WTC11 (cell line): ENCODE measurements at regions not wholly inside any gene's neighbourhood (a gene's known extent, or its start where the extent isn't known, plus 50 kb on each side); places are given as distances from the start of the nearest gene placed in this dataset.

Experiments used
- ATAC-seq: fragments of 200-7000 bp; cut with Tn5 transposase; 2 replicates; pipeline ENCODE4 v1.10.0; 2021; ENCODE audit warnings: mild to moderate bottlenecking, moderate library complexity
- CTCF ChIA-PET: fragments of 300-600 bp; sonication (Branson Sonifier 250); formaldehyde crosslinking; loops from one replicate; lab custom pipeline; 2021; ENCODE audit warnings: antibody characterized with exemption; lab: Charles Lee
- POLR2A ChIA-PET: fragments of 350-600 bp; sonication (Branson Sonifier 250); formaldehyde crosslinking; loops from one replicate; lab custom pipeline; 2021; ENCODE audit warnings: antibody characterized with exemption; lab: Charles Lee
- DNase-seq: peaks from one replicate; pipeline ENCODE4 v3.0.0; 2021; ENCODE audit warnings: low spot score
- H3K27ac Mint-ChIP-seq: 2 replicates; pipeline ENCODE4 v1.8.0; 2021; ENCODE audit warnings: mixed read lengths
- H3K27me3 Mint-ChIP-seq: 2 replicates; pipeline ENCODE4 v1.8.0; 2021; ENCODE audit warnings: low read depth, mild to moderate bottlenecking, moderate library complexity, mixed read lengths
- H3K36me3 Mint-ChIP-seq: 2 replicates; pipeline ENCODE4 v1.8.0; 2021; ENCODE audit warnings: mixed read lengths
- H3K4me1 Mint-ChIP-seq: 2 replicates; pipeline ENCODE4 v1.8.0; 2022; ENCODE audit warnings: mixed read lengths
- H3K4me3 Mint-ChIP-seq: 2 replicates; pipeline ENCODE4 v1.8.0; 2021; ENCODE audit warnings: mild to moderate bottlenecking, moderate library complexity, mixed read lengths
- H3K9me3 Mint-ChIP-seq: 2 replicates; pipeline ENCODE4 v1.8.0; 2021; ENCODE audit warnings: mixed read lengths
- CREB1 ChIP-seq: sonication (generic); formaldehyde crosslinking; IDR thresholded peaks from 2 replicates; pipeline ENCODE4 v1.8.0; 2023; ENCODE audit warnings: mild to moderate bottlenecking, missing genetic modification reagents
- FOXJ3 ChIP-seq: sonication (generic); formaldehyde crosslinking; IDR thresholded peaks from 2 replicates; pipeline ENCODE4 v1.9.0; 2021; ENCODE audit warnings: missing genetic modification reagents, mild to moderate bottlenecking, borderline replicate concordance
- GABPB1 ChIP-seq: sonication (generic); formaldehyde crosslinking; IDR thresholded peaks from 2 replicates; pipeline ENCODE4 v1.8.1; 2023; ENCODE audit warnings: mild to moderate bottlenecking, missing genetic modification reagents
- HMGA2 ChIP-seq: fragments of 250-450 bp; sonication (Bioruptor Pico); IDR thresholded peaks from 2 replicates; pipeline ENCODE4 v1.4.0; 2021; ENCODE audit warnings: mild to moderate bottlenecking, moderate library complexity
- IRF2 ChIP-seq: sonication (generic); formaldehyde crosslinking; IDR thresholded peaks from 2 replicates; pipeline ENCODE4 v1.8.0; 2022; ENCODE audit warnings: low read depth, missing genetic modification reagents, borderline replicate concordance
- MXD4 ChIP-seq: fragments of 250-450 bp; sonication (Bioruptor Pico); IDR thresholded peaks from 2 replicates; pipeline ENCODE4 v1.8.0; 2021; ENCODE audit warnings: mild to moderate bottlenecking, moderate library complexity, borderline replicate concordance
- NFE2L1 ChIP-seq: sonication (generic); formaldehyde crosslinking; IDR thresholded peaks from 2 replicates; pipeline ENCODE4 v1.8.1; 2023; ENCODE audit warnings: missing genetic modification reagents
- NR1H2 ChIP-seq: sonication (generic); formaldehyde crosslinking; IDR thresholded peaks from 2 replicates; pipeline ENCODE4 v1.9.0; 2021; ENCODE audit warnings: mild to moderate bottlenecking, moderate library complexity, missing genetic modification reagents
- PRRX2 ChIP-seq: fragments of 250-450 bp; sonication (Bioruptor Pico); IDR thresholded peaks from 2 replicates; pipeline ENCODE4 v1.8.0; 2021; ENCODE audit warnings: mild to moderate bottlenecking
- RELA ChIP-seq: sonication (generic); formaldehyde crosslinking; IDR thresholded peaks from 2 replicates; pipeline ENCODE4 v1.8.1; 2022; ENCODE audit warnings: missing genetic modification reagents, mild to moderate bottlenecking, borderline replicate concordance
- SMAD3 ChIP-seq: sonication (generic); formaldehyde crosslinking; IDR thresholded peaks from 2 replicates; pipeline ENCODE4 v1.8.0; 2022; ENCODE audit warnings: missing genetic modification reagents, mild to moderate bottlenecking, borderline replicate concordance
- SOX15 ChIP-seq: fragments of 250-450 bp; sonication (Bioruptor Pico); IDR thresholded peaks from 2 replicates; pipeline ENCODE4 v1.9.0; 2021; ENCODE audit warnings: mild to moderate bottlenecking
- SP1 ChIP-seq: sonication (generic); formaldehyde crosslinking; conservative IDR thresholded peaks from 2 replicates; pipeline ENCODE4 v1.8.1; 2022; ENCODE audit warnings: missing genetic modification reagents
- TEAD4 ChIP-seq: sonication (generic); formaldehyde crosslinking; IDR thresholded peaks from 2 replicates; pipeline ENCODE4 v1.8.0; 2022; ENCODE audit warnings: mild to moderate bottlenecking, missing genetic modification reagents
- ZNF121 ChIP-seq: sonication (generic); formaldehyde crosslinking; IDR thresholded peaks from 2 replicates; pipeline ENCODE4 v1.8.0; 2023; ENCODE audit warnings: missing genetic modification reagents
- ZNF263 ChIP-seq: sonication (generic); formaldehyde crosslinking; IDR thresholded peaks from 2 replicates; pipeline ENCODE4 v1.8.1; 2022; ENCODE audit warnings: low read depth, mild to moderate bottlenecking, moderate library complexity, missing genetic modification reagents
- ZNF317 ChIP-seq: sonication (generic); formaldehyde crosslinking; IDR thresholded peaks from 2 replicates; pipeline ENCODE4 v1.8.1; 2023; ENCODE audit warnings: low read depth, mild to moderate bottlenecking, moderate library complexity, missing genetic modification reagents, borderline replicate concordance
- ZNF396 ChIP-seq: fragments of 250-450 bp; sonication (Bioruptor Pico); IDR thresholded peaks from 2 replicates; pipeline ENCODE4 v1.8.0; 2021; ENCODE audit warnings: mild to moderate bottlenecking, moderate library complexity, borderline replicate concordance
- ZNF671 ChIP-seq: fragments of 250-450 bp; sonication (Bioruptor Pico); IDR thresholded peaks from 2 replicates; pipeline ENCODE4 v1.8.0; 2021; ENCODE audit warnings: mild to moderate bottlenecking
- TF ChIP-seq, protein P1 (sequence below): sonication (generic); formaldehyde crosslinking; IDR thresholded peaks from 2 replicates; pipeline ENCODE4 v1.8.0; 2023; ENCODE audit warnings: mild to moderate bottlenecking, missing genetic modification reagents
- TF ChIP-seq, protein P2 (sequence below): sonication (generic); formaldehyde crosslinking; IDR thresholded peaks from 2 replicates; pipeline ENCODE4 v1.8.1; 2023; ENCODE audit warnings: mild to moderate bottlenecking, missing genetic modification reagents, moderate library complexity
- TF ChIP-seq, protein P3 (sequence below): sonication (generic); formaldehyde crosslinking; IDR thresholded peaks from 2 replicates; pipeline ENCODE4 v1.8.1; 2022; ENCODE audit warnings: low read depth, missing genetic modification reagents, borderline replicate concordance
- TF ChIP-seq, protein P4 (sequence below): sonication (generic); formaldehyde crosslinking; IDR thresholded peaks from 2 replicates; pipeline ENCODE4 v1.8.0; 2022; ENCODE audit warnings: mild to moderate bottlenecking, missing genetic modification reagents
- TF ChIP-seq, protein P5 (sequence below): fragments of 250-450 bp; sonication (Bioruptor Pico); IDR thresholded peaks from 2 replicates; pipeline ENCODE4 v1.9.0; 2021; ENCODE audit warnings: mild to moderate bottlenecking, borderline replicate concordance

DNA sequence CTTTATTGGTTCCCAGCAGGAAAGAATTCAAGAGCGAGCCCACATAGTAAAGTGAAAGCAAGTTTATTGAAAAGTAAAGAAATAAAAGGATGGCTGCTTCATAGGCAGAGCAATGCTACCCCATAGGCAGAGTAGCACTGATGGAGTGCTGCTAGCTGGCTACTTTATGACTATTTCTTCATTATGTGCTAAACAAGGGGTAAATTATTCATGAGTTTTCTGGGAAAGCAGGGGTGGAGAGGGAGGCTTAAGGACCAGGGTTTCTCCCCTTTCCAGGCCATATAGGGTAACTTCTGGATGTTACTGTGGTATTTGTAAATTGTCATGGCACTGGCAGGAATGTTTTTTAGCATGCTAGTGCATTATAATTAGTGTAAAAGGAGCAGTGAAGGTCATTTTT is 1271.4 kb downstream of the KCNT2 start:
- peak; percentile 78 for ATAC-seq
- TF ChIP-seq, protein P1, sequence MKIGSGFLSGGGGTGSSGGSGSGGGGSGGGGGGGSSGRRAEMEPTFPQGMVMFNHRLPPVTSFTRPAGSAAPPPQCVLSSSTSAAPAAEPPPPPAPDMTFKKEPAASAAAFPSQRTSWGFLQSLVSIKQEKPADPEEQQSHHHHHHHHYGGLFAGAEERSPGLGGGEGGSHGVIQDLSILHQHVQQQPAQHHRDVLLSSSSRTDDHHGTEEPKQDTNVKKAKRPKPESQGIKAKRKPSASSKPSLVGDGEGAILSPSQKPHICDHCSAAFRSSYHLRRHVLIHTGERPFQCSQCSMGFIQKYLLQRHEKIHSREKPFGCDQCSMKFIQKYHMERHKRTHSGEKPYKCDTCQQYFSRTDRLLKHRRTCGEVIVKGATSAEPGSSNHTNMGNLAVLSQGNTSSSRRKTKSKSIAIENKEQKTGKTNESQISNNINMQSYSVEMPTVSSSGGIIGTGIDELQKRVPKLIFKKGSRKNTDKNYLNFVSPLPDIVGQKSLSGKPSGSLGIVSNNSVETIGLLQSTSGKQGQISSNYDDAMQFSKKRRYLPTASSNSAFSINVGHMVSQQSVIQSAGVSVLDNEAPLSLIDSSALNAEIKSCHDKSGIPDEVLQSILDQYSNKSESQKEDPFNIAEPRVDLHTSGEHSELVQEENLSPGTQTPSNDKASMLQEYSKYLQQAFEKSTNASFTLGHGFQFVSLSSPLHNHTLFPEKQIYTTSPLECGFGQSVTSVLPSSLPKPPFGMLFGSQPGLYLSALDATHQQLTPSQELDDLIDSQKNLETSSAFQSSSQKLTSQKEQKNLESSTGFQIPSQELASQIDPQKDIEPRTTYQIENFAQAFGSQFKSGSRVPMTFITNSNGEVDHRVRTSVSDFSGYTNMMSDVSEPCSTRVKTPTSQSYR (CRISPR knock-in tag), result no peak
- TF ChIP-seq RELA (CRISPR knock-in tag) (no peak), NFE2L1 (CRISPR knock-in tag) (no peak), FOXJ3 (CRISPR knock-in tag) (no peak), ZNF263 (no peak), PRRX2 (CRISPR knock-in tag) (no peak), MXD4 (CRISPR knock-in tag) (no peak)
- TF ChIP-seq, protein P2, sequence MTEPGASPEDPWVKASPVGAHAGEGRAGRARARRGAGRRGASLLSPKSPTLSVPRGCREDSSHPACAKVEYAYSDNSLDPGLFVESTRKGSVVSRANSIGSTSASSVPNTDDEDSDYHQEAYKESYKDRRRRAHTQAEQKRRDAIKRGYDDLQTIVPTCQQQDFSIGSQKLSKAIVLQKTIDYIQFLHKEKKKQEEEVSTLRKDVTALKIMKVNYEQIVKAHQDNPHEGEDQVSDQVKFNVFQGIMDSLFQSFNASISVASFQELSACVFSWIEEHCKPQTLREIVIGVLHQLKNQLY (CRISPR knock-in tag), result no peak
- TF ChIP-seq, protein P3, sequence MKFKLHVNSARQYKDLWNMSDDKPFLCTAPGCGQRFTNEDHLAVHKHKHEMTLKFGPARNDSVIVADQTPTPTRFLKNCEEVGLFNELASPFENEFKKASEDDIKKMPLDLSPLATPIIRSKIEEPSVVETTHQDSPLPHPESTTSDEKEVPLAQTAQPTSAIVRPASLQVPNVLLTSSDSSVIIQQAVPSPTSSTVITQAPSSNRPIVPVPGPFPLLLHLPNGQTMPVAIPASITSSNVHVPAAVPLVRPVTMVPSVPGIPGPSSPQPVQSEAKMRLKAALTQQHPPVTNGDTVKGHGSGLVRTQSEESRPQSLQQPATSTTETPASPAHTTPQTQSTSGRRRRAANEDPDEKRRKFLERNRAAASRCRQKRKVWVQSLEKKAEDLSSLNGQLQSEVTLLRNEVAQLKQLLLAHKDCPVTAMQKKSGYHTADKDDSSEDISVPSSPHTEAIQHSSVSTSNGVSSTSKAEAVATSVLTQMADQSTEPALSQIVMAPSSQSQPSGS (CRISPR knock-in tag), result no peak
- TF ChIP-seq, all 79 proteins: peak for 0
- Mint-ChIP-seq H3K36me3 (no peaks in the 10 kb centered on the region), H3K27me3 (no peaks in the 10 kb centered on the region), H3K4me3 (no peak overlapping the region; the same call in 1 of the 2 replicates), H3K27ac (peak overlapping the region; percentile 88), H3K4me1 (peaks cover 29% of the 10 kb centered on the region), H3K9me3 (no peaks in the 10 kb centered on the region)
- DNase-seq, result no peak
- ChIA-PET CTCF (interaction anchor here (3.0 kb wide), 1 partner anchor 9 kb away, joined by 13 read pairs; no protein-coding TSS in a partner anchor), POLR2A (no interaction called here)

DNA sequence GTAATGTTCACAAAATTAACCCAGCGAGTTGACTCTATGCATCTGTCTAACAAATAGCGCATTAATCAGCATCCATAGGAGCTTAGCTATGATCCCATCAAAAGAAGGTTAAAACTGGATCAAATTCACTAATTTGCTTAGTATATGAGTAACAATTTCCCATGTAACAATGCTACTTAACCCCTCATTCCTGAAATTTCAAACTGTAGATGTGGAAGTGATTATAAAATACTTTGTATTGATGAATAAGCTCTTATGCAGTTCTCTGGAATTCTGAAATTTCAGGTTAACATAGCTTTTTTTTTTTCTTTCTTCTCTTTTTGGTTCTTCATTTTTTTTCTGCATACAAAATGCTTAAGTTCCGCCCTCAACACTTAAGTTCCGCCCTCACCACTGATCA is 1272.7 kb downstream of the KCNT2 start:
- no peak for ATAC-seq
- ChIA-PET CTCF (interaction anchor here (3.0 kb wide), 1 partner anchor 10 kb away, joined by 13 read pairs; no protein-coding TSS in a partner anchor), POLR2A (no interaction called here)
- no peak for TF ChIP-seq SOX15 (CRISPR knock-in tag)
- TF ChIP-seq CREB1, result no peak
- TF ChIP-seq, all 79 proteins: peak for 0
- H3K36me3 Mint-ChIP-seq, result no peaks in the 10 kb centered on the region
- no peaks in the 10 kb centered on the region for H3K27me3 Mint-ChIP-seq
- no peak overlapping the region for H3K27ac Mint-ChIP-seq
- H3K4me1 Mint-ChIP-seq, result peaks cover 24% of the 10 kb centered on the region
- DNase-seq, result no peak
- H3K9me3 Mint-ChIP-seq, result no peaks in the 10 kb centered on the region
- no peak overlapping the region for H3K4me3 Mint-ChIP-seq

DNA sequence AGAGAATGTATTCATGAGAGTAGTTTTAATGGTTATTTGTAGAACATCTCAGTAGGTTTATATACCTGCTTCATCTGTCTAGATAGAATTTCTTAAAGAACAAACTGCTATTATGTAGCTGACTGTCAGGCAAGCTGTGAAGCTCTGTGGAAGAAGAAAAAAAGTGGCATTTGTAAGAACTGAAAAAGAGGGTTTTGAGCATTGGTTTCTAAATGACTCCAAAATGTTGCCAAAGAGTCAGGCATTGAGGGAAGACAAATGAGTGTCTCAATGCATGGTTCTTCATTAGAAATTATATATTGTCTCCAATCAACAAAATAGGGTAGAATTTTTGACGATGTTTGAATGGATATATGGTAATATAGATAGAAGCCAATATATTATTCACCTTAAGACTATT is 1276.1 kb downstream of the KCNT2 start:
- ChIA-PET POLR2A (no interaction called here), CTCF (no interaction called here)
- no peak overlapping the region for H3K27ac Mint-ChIP-seq
- H3K9me3 Mint-ChIP-seq, result no peaks in the 10 kb centered on the region
- ATAC-seq (no peak), DNase-seq (no peak)
- H3K36me3 Mint-ChIP-seq, result no peaks in the 10 kb centered on the region
- no peak overlapping the region for H3K4me3 Mint-ChIP-seq
- H3K4me1 Mint-ChIP-seq, result peaks cover 13% of the 10 kb centered on the region
- no peaks in the 10 kb centered on the region for H3K27me3 Mint-ChIP-seq
- no peak for TF ChIP-seq MXD4 (CRISPR knock-in tag)
- TF ChIP-seq, protein P4, sequence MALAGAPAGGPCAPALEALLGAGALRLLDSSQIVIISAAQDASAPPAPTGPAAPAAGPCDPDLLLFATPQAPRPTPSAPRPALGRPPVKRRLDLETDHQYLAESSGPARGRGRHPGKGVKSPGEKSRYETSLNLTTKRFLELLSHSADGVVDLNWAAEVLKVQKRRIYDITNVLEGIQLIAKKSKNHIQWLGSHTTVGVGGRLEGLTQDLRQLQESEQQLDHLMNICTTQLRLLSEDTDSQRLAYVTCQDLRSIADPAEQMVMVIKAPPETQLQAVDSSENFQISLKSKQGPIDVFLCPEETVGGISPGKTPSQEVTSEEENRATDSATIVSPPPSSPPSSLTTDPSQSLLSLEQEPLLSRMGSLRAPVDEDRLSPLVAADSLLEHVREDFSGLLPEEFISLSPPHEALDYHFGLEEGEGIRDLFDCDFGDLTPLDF, result no peak
- no peak for TF ChIP-seq HMGA2
- no peak for TF ChIP-seq ZNF671
- TF ChIP-seq IRF2 (CRISPR knock-in tag), result no peak
- no peak for TF ChIP-seq GABPB1 (CRISPR knock-in tag)
- TF ChIP-seq ZNF121, result no peak
- no peak for TF ChIP-seq ZNF317 (CRISPR knock-in tag)
- no peak for TF ChIP-seq SMAD3 (CRISPR knock-in tag)
- no peak for TF ChIP-seq NR1H2
- no peak for TF ChIP-seq ZNF396 (CRISPR knock-in tag)
- TF ChIP-seq, protein P5, sequence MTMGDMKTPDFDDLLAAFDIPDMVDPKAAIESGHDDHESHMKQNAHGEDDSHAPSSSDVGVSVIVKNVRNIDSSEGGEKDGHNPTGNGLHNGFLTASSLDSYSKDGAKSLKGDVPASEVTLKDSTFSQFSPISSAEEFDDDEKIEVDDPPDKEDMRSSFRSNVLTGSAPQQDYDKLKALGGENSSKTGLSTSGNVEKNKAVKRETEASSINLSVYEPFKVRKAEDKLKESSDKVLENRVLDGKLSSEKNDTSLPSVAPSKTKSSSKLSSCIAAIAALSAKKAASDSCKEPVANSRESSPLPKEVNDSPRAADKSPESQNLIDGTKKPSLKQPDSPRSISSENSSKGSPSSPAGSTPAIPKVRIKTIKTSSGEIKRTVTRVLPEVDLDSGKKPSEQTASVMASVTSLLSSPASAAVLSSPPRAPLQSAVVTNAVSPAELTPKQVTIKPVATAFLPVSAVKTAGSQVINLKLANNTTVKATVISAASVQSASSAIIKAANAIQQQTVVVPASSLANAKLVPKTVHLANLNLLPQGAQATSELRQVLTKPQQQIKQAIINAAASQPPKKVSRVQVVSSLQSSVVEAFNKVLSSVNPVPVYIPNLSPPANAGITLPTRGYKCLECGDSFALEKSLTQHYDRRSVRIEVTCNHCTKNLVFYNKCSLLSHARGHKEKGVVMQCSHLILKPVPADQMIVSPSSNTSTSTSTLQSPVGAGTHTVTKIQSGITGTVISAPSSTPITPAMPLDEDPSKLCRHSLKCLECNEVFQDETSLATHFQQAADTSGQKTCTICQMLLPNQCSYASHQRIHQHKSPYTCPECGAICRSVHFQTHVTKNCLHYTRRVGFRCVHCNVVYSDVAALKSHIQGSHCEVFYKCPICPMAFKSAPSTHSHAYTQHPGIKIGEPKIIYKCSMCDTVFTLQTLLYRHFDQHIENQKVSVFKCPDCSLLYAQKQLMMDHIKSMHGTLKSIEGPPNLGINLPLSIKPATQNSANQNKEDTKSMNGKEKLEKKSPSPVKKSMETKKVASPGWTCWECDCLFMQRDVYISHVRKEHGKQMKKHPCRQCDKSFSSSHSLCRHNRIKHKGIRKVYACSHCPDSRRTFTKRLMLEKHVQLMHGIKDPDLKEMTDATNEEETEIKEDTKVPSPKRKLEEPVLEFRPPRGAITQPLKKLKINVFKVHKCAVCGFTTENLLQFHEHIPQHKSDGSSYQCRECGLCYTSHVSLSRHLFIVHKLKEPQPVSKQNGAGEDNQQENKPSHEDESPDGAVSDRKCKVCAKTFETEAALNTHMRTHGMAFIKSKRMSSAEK, result no peak
- no peak for TF ChIP-seq TEAD4 (CRISPR knock-in tag)
- TF ChIP-seq SP1 (CRISPR knock-in tag), result no peak
